SK-N-SH (cell line): ENCODE measurements at regions not wholly inside any gene's neighbourhood (a gene's known extent, or its start where the extent isn't known, plus 50 kb on each side); places are given as distances from the start of the nearest gene placed in this dataset.

ENCODE experiments used
- CTCF ChIA-PET: fragments of 300-600, 350-600 bp; formaldehyde crosslinking; extraction: SDS; loops from one replicate; lab custom pipeline; 2021; lab: Yijun Ruan, JAX
- POLR2A ChIA-PET: fragments of 350-600 bp; sonication (Branson Sonifier 250); formaldehyde crosslinking; extraction: SDS; loops from one replicate; lab custom pipeline; 2020; ENCODE audit warnings: antibody characterized with exemption, inconsistent platforms; lab: Yijun Ruan, JAX
- DNase-seq: peaks from one replicate; pipeline ENCODE4 v3.0.0; 2012
- H2AFZ ChIP-seq: fragments of 200-600 bp; sonication (generic); 2 replicates; pipeline ENCODE4 v1.8.1; 2016; ENCODE audit warnings: antibody characterized with exemption, mild to moderate bottlenecking, low read depth
- H3F3A ChIP-seq: fragments of 200-600 bp; sonication (generic); replicated peaks from 2 replicates; pipeline ENCODE3; 2016; ENCODE audit warnings: antibody characterized with exemption, mild to moderate bottlenecking; ENCODE audit not compliant: insufficient read depth
- H3K27ac ChIP-seq, 2 experiments: fragments of 200-500 bp in 1 of 2; fragments of 200-600 bp in 1 of 2; sonication (Bioruptor generic) in 1 of 2; sonication (generic), shearing (Covaris generic) in 1 of 2; 2 replicates each; pipeline versions ENCODE4 v1.5.1 to v1.6.1; 2014 to 2016; ENCODE audit warnings: low read depth in 2 of 2, inconsistent platforms in 1 of 2, low read length in 1 of 2, mild to moderate bottlenecking in 1 of 2, mixed read lengths in 1 of 2
- H3K27me3 ChIP-seq: fragments of 200-600 bp; sonication (generic), shearing (Covaris generic); 2 replicates; pipeline ENCODE4 v1.6.1; 2016; ENCODE audit warnings: mixed run types; ENCODE audit not compliant: insufficient read depth
- H3K36me3 ChIP-seq, 2 experiments: fragments of 200-500 bp in 1 of 2; fragments of 200-600 bp in 1 of 2; sonication (Bioruptor generic) in 1 of 2; sonication (generic) in 1 of 2; replicated peaks in 1 of 2; 2 replicates each; pipeline versions ENCODE3 to v1.5.1; 2014 to 2016; ENCODE audit warnings: low read length in 1 of 2, mild to moderate bottlenecking in 1 of 2; ENCODE audit not compliant: insufficient read depth in 2 of 2, control insufficient read depth in 1 of 2
- H3K4me1 ChIP-seq, 2 experiments: fragments of 200-500 bp in 1 of 2; fragments of 200-600 bp in 1 of 2; sonication (Bioruptor generic) in 1 of 2; sonication (generic), shearing (Covaris generic) in 1 of 2; 2 replicates each; pipeline versions ENCODE4 v1.5.1 to v1.6.1; 2014 to 2016; ENCODE audit warnings: low read depth in 1 of 2, low read length in 1 of 2, mixed run types in 1 of 2; ENCODE audit not compliant: insufficient read depth in 2 of 2, control insufficient read depth in 1 of 2
- H3K4me2 ChIP-seq: fragments of 200-600 bp; sonication (generic), shearing (Covaris generic); 2 replicates; pipeline ENCODE4 v1.6.1; 2017; ENCODE audit warnings: mixed run types
- H3K4me3 ChIP-seq, 2 experiments: fragments of 200-500 bp in 1 of 2; fragments of 200-600 bp in 1 of 2; sonication (Bioruptor generic) in 1 of 2; sonication (generic), shearing (Covaris generic) in 1 of 2; 2 replicates each; pipeline versions ENCODE4 v1.5.1 to v1.8.1; 2014 to 2016; ENCODE audit warnings: low read depth in 2 of 2, inconsistent platforms in 1 of 2, low read length in 1 of 2, mild to moderate bottlenecking in 1 of 2, mixed read lengths in 1 of 2, moderate library complexity in 1 of 2
- H3K79me2 ChIP-seq: fragments of 200-600 bp; sonication (generic); 2 replicates; pipeline ENCODE4 v1.8.1; 2017; ENCODE audit warnings: mild to moderate bottlenecking; ENCODE audit not compliant: insufficient read depth
- H3K9ac ChIP-seq: fragments of 200-600 bp; sonication (generic); 2 replicates; pipeline ENCODE4 v1.6.1; 2017; ENCODE audit warnings: mixed run types
- H3K9me2 ChIP-seq: fragments of 200-600 bp; sonication (generic); 2 replicates; pipeline ENCODE4 v1.6.1; 2017; ENCODE audit warnings: mixed run types
- H3K9me3 ChIP-seq: fragments of 200-600 bp; sonication (generic); 2 replicates; pipeline ENCODE4 v1.6.1; 2017; ENCODE audit warnings: mixed run types, mild to moderate bottlenecking, moderate library complexity
- H4K20me1 ChIP-seq: fragments of 200-600 bp; sonication (generic); 2 replicates; pipeline ENCODE4 v1.6.1; 2017; ENCODE audit warnings: mild to moderate bottlenecking, mixed run types; ENCODE audit not compliant: insufficient read depth
- CHD2 ChIP-seq: fragments of 150-350 bp; IDR thresholded peaks from 2 replicates; pipeline ENCODE4 v1.6.1; 2018; ENCODE audit warnings: low read length; ENCODE audit not compliant: partially characterized antibody
- ELF1 ChIP-seq: IDR thresholded peaks from 2 replicates; pipeline ENCODE4 v1.4.0; 2012
- FOXJ3 ChIP-seq: sonication (generic); formaldehyde crosslinking; IDR thresholded peaks from 2 replicates; pipeline ENCODE4 v1.5.1; 2020; ENCODE audit warnings: mild to moderate bottlenecking, missing genetic modification reagents
- GABPA ChIP-seq: IDR thresholded peaks from 2 replicates; pipeline ENCODE4 v1.4.0; 2012; ENCODE audit warnings: low read depth, mild to moderate bottlenecking
- JUND ChIP-seq: IDR thresholded peaks from 2 replicates; pipeline ENCODE4 v1.4.0; 2012
- POLR2AphosphoS5 ChIP-seq: IDR thresholded peaks from 2 replicates; pipeline ENCODE4 v1.6.1; 2012; ENCODE audit warnings: low read depth, low read length
- RCOR1 ChIP-seq: fragments of 150-350 bp; IDR thresholded peaks from 2 replicates; pipeline ENCODE4 v1.6.1; 2017; ENCODE audit warnings: antibody characterized with exemption, low read length
- RFX5 ChIP-seq: IDR thresholded peaks from 2 replicates; pipeline ENCODE4 v1.6.1; 2012; ENCODE audit warnings: mild to moderate bottlenecking, improper control_type of control experiment, low read length
- RXRA ChIP-seq: IDR thresholded peaks from 2 replicates; pipeline ENCODE4 v1.4.0; 2012; ENCODE audit warnings: low read depth, mild to moderate bottlenecking, borderline replicate concordance
- TCF12 ChIP-seq: IDR thresholded peaks from 2 replicates; pipeline ENCODE4 v1.4.0; 2012
- YY1 ChIP-seq: IDR thresholded peaks from 2 replicates; pipeline ENCODE4 v1.4.0; 2012; ENCODE audit warnings: low read depth, mild to moderate bottlenecking
- WGBS: methylation state at CpG from one replicate; pipeline ENCODE4 v1.1.6; 2017; ENCODE audit warnings: low lambda C conversion rate; 5-methylcytosine and 5-hydroxymethylcytosine counted together
- TF ChIP-seq, protein P1 (sequence below): fragments of 150-350 bp; IDR thresholded peaks from 2 replicates; pipeline ENCODE4 v1.6.1; 2016; ENCODE audit warnings: mild to moderate bottlenecking, low read depth, low read length
- TF ChIP-seq, protein P2 (sequence below): IDR thresholded peaks from 2 replicates; pipeline ENCODE4 v1.4.0; 2012; ENCODE audit warnings: low read depth
- TF ChIP-seq, protein P3 (sequence below): IDR thresholded peaks from 2 replicates; pipeline ENCODE4 v1.6.1; 2012; ENCODE audit warnings: mild to moderate bottlenecking, low read depth, low read length, moderate library complexity
- TF ChIP-seq, protein P4 (sequence below): fragments of 200-600 bp; sonication (generic); IDR thresholded peaks from 2 replicates; pipeline ENCODE4 v1.6.1; 2017; ENCODE audit warnings: antibody characterized with exemption, mild to moderate bottlenecking, moderate library complexity
- TF ChIP-seq, protein P5 (sequence below): IDR thresholded peaks from 2 replicates; pipeline ENCODE4; 2012

DNA sequence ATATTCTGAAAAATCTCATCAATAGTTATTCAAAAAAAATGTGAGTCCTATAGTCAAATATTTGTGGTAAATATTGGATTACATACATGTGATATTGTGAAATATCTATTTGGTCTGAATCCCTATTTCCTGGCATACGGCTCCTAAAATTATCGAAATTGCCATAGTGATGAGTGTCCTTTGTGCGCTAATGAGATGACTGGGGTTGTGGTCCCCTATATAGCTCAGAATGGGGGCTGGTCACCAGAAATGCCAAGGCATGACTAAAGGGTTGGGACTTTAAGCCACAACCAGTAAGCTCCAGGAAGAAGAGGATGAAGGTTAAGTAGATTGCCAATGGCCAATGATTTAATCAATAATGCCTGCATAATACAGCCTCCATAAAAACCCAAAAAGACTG is 610.2 kb upstream of the CHRM3 start:
- no peak overlapping the region for H3K9ac ChIP-seq

DNA sequence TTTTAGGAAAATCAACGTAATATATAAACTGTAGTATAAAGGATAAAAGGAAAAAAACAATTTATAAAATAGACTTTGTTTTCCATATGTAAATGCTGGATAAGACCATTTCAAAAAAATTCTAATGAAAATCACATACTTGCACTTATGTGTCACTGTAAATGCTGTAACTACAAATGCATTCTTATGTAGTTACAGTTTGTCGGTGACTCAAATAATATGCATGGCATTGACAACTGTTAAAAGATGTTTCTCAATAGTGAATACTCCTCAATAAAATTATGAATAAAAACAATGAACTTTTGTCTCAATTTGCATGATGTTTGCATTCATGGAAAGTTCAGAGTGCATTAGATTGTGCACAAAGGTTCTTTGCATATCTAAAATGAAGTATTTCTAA is 614.0 kb upstream of the CHRM3 start:
- Histone ChIP-seq H3K4me1 (no peaks in the 10 kb centered on the region), H3K4me3 (no peak overlapping the region), H3K9me3 (no peaks in the 10 kb centered on the region), H3K36me3 (no peaks in the 10 kb centered on the region), H4K20me1 (no peaks in the 10 kb centered on the region), H3F3A (no peaks in the 10 kb centered on the region), H3K79me2 (no peaks in the 10 kb centered on the region), H3K9me2 (no peaks in the 10 kb centered on the region), H3K9ac (no peak overlapping the region), H3K4me2 (no peak overlapping the region), H3K27me3 (no peaks in the 10 kb centered on the region), H2AFZ (no peak overlapping the region), H3K27ac (no peak overlapping the region)
- TF ChIP-seq JUND = no peak
- no peak for TF ChIP-seq ELF1
- no peak for TF ChIP-seq FOXJ3 (CRISPR knock-in tag)
- no peak for TF ChIP-seq CHD2
- no peak for TF ChIP-seq RFX5
- TF ChIP-seq RXRA = no peak
- TF ChIP-seq, protein P1, sequence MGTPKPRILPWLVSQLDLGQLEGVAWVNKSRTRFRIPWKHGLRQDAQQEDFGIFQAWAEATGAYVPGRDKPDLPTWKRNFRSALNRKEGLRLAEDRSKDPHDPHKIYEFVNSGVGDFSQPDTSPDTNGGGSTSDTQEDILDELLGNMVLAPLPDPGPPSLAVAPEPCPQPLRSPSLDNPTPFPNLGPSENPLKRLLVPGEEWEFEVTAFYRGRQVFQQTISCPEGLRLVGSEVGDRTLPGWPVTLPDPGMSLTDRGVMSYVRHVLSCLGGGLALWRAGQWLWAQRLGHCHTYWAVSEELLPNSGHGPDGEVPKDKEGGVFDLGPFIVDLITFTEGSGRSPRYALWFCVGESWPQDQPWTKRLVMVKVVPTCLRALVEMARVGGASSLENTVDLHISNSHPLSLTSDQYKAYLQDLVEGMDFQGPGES = no peak
- TF ChIP-seq YY1 = no peak
- no peak for TF ChIP-seq TCF12
- no peak for TF ChIP-seq GABPA
- no peak for TF ChIP-seq POLR2AphosphoS5
- TF ChIP-seq, protein P2, sequence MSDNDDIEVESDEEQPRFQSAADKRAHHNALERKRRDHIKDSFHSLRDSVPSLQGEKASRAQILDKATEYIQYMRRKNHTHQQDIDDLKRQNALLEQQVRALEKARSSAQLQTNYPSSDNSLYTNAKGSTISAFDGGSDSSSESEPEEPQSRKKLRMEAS = no peak
- TF ChIP-seq, protein P3, sequence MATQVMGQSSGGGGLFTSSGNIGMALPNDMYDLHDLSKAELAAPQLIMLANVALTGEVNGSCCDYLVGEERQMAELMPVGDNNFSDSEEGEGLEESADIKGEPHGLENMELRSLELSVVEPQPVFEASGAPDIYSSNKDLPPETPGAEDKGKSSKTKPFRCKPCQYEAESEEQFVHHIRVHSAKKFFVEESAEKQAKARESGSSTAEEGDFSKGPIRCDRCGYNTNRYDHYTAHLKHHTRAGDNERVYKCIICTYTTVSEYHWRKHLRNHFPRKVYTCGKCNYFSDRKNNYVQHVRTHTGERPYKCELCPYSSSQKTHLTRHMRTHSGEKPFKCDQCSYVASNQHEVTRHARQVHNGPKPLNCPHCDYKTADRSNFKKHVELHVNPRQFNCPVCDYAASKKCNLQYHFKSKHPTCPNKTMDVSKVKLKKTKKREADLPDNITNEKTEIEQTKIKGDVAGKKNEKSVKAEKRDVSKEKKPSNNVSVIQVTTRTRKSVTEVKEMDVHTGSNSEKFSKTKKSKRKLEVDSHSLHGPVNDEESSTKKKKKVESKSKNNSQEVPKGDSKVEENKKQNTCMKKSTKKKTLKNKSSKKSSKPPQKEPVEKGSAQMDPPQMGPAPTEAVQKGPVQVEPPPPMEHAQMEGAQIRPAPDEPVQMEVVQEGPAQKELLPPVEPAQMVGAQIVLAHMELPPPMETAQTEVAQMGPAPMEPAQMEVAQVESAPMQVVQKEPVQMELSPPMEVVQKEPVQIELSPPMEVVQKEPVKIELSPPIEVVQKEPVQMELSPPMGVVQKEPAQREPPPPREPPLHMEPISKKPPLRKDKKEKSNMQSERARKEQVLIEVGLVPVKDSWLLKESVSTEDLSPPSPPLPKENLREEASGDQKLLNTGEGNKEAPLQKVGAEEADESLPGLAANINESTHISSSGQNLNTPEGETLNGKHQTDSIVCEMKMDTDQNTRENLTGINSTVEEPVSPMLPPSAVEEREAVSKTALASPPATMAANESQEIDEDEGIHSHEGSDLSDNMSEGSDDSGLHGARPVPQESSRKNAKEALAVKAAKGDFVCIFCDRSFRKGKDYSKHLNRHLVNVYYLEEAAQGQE = no peak
- TF ChIP-seq, protein P4, sequence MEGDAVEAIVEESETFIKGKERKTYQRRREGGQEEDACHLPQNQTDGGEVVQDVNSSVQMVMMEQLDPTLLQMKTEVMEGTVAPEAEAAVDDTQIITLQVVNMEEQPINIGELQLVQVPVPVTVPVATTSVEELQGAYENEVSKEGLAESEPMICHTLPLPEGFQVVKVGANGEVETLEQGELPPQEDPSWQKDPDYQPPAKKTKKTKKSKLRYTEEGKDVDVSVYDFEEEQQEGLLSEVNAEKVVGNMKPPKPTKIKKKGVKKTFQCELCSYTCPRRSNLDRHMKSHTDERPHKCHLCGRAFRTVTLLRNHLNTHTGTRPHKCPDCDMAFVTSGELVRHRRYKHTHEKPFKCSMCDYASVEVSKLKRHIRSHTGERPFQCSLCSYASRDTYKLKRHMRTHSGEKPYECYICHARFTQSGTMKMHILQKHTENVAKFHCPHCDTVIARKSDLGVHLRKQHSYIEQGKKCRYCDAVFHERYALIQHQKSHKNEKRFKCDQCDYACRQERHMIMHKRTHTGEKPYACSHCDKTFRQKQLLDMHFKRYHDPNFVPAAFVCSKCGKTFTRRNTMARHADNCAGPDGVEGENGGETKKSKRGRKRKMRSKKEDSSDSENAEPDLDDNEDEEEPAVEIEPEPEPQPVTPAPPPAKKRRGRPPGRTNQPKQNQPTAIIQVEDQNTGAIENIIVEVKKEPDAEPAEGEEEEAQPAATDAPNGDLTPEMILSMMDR = no peak
- TF ChIP-seq, protein P5, sequence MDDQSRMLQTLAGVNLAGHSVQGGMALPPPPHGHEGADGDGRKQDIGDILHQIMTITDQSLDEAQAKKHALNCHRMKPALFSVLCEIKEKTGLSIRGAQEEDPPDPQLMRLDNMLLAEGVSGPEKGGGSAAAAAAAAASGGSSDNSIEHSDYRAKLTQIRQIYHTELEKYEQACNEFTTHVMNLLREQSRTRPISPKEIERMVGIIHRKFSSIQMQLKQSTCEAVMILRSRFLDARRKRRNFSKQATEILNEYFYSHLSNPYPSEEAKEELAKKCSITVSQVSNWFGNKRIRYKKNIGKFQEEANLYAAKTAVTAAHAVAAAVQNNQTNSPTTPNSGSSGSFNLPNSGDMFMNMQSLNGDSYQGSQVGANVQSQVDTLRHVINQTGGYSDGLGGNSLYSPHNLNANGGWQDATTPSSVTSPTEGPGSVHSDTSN = no peak
- no peak for DNase-seq
- POLR2A ChIA-PET = no interaction called here
- 68% methylated on average over 2 of the region's 2 CpGs for WGBS
- CTCF ChIA-PET = no interaction called here

More for the DNA sequence above, 610.2 kb upstream of the CHRM3 start:
- Histone ChIP-seq H2AFZ (no peak overlapping the region), H3K79me2 (no peaks in the 10 kb centered on the region), H3K4me1 (no peaks in the 10 kb centered on the region), H3F3A (no peaks in the 10 kb centered on the region), H3K36me3 (no peaks in the 10 kb centered on the region), H3K27me3 (no peaks in the 10 kb centered on the region), H3K9me2 (no peaks in the 10 kb centered on the region), H3K27ac (no peak overlapping the region), H3K4me3 (no peak overlapping the region), H3K9me3 (no peaks in the 10 kb centered on the region), H3K4me2 (no peak overlapping the region), H4K20me1 (no peaks in the 10 kb centered on the region)
- no peak for DNase-seq
- 73% methylated on average over 3 of the region's 3 CpGs for WGBS
- TF ChIP-seq RCOR1 = no peak
- TF ChIP-seq, protein P4 = no peak
- TF ChIP-seq, protein P2 = no peak
- POLR2A ChIA-PET = no interaction called here
- CTCF ChIA-PET = no interaction called here
